Thyroid gland (tissue), 4 donors: ENCODE measurements at regions not wholly inside any gene's neighbourhood (a gene's known extent, or its start where the extent isn't known, plus 50 kb on each side); places are given as distances from the start of the nearest gene placed in this dataset.
A peak's percentile ranks its signal among the peaks of the same experiment; 100 is the strongest.

Experiments
- DNase-seq, 2 donors: peaks; one replicate each; pipeline ENCODE4 v3.0.0-alpha.2; 2019
- H3K27ac ChIP-seq, 3 donors: fragments of 200-600 bp; sonication (generic); 1 replicate in 2 of 3; 2 replicates in 1 of 3; pipeline ENCODE4 v1.5.1; 2016 to 2019; ENCODE audit warnings: mild to moderate bottlenecking in 1 of 3, moderate library complexity in 1 of 3
- H3K27me3 ChIP-seq: fragments of 200-600 bp; sonication (generic); one replicate; pipeline ENCODE4 v1.5.1; 2019
- H3K36me3 ChIP-seq, 2 donors: fragments of 200-600 bp; sonication (generic); one replicate each; pipeline ENCODE4 v1.5.1; 2016 to 2019
- H3K4me1 ChIP-seq, 2 donors: fragments of 200-600 bp; sonication (generic); one replicate each; pipeline ENCODE4 v1.5.1; 2017 to 2019
- H3K4me3 ChIP-seq, 3 donors: fragments of 200-600 bp; sonication (generic); replicated peaks in 1 of 3; 1 replicate in 2 of 3; 2 replicates in 1 of 3; pipeline ENCODE4 v1.5.1; 2016; ENCODE audit warnings: mild to moderate bottlenecking in 1 of 3
- H3K9me3 ChIP-seq: fragments of 200-600 bp; sonication (generic); one replicate; pipeline ENCODE4 v1.5.1; 2017
- POLR2A ChIP-seq, 2 donors: fragments of 450-650 bp; IDR thresholded peaks; one replicate each; pipeline ENCODE4 v1.6.1; 2017; ENCODE audit warnings: antibody characterized with exemption in 2 of 2, mild to moderate bottlenecking in 2 of 2, moderate library complexity in 1 of 2
- WGBS, 2 donors: methylation state at CpG; one replicate each; pipeline ENCODE4 v1.1.5; 2017; 5-methylcytosine and 5-hydroxymethylcytosine counted together
- intact Hi-C: fragments of 100-400 bp; cut with DNase I; formaldehyde crosslinking; loops from one replicate; pipeline ENCODE4 v1.15.1; 2023
- TF ChIP-seq, protein P1 (sequence below), 6 experiments: fragments of 200-600 bp in 3 of 6; fragments of 450-650 bp in 3 of 6; sonication (generic) in 3 of 6; IDR thresholded peaks; one replicate each; pipeline ENCODE4 v1.5.1; 2016 to 2019; ENCODE audit warnings: antibody characterized with exemption in 6 of 6, mild to moderate bottlenecking in 2 of 6, inconsistent platforms in 1 of 6, moderate library complexity in 1 of 6

DNA sequence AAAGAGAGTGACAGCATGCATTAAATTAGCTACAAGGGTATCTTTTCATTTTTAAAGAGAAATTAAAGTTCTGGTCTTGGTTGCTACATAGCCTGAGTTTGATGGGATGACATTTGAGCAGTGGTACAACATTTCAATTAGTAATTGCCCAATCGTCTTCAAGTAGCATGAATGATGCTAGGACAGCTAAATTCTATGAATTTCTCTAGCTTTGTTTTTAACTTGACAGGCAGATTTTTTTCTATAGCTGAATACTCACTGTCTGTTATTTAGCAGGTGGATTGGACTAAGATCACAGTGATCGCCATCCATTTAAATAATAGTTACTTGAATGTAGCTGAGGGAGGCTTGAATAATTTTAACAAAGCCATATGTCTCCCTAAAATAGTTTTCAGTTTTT is 162.2 kb downstream of the OXSM start:
- no peaks in the 10 kb centered on the region for H3K36me3 ChIP-seq
- no peak overlapping the region for H3K27ac ChIP-seq
- TF ChIP-seq POLR2A (IDR thresholded peaks at IDR 0.05) = no peak
- TF ChIP-seq, protein P1, sequence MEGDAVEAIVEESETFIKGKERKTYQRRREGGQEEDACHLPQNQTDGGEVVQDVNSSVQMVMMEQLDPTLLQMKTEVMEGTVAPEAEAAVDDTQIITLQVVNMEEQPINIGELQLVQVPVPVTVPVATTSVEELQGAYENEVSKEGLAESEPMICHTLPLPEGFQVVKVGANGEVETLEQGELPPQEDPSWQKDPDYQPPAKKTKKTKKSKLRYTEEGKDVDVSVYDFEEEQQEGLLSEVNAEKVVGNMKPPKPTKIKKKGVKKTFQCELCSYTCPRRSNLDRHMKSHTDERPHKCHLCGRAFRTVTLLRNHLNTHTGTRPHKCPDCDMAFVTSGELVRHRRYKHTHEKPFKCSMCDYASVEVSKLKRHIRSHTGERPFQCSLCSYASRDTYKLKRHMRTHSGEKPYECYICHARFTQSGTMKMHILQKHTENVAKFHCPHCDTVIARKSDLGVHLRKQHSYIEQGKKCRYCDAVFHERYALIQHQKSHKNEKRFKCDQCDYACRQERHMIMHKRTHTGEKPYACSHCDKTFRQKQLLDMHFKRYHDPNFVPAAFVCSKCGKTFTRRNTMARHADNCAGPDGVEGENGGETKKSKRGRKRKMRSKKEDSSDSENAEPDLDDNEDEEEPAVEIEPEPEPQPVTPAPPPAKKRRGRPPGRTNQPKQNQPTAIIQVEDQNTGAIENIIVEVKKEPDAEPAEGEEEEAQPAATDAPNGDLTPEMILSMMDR (IDR thresholded peaks at IDR 0.05) = no peak
- no peaks in the 10 kb centered on the region for H3K27me3 ChIP-seq
- no peak for DNase-seq
- H3K9me3 ChIP-seq = no peaks in the 10 kb centered on the region
- H3K4me1 ChIP-seq = no peaks in the 10 kb centered on the region
- intact Hi-C loops = no loop called here
- 81 to 84% methylated on average over 2 of the region's 2 CpGs for WGBS, 2 donors
- H3K4me3 ChIP-seq = no peak overlapping the region

DNA sequence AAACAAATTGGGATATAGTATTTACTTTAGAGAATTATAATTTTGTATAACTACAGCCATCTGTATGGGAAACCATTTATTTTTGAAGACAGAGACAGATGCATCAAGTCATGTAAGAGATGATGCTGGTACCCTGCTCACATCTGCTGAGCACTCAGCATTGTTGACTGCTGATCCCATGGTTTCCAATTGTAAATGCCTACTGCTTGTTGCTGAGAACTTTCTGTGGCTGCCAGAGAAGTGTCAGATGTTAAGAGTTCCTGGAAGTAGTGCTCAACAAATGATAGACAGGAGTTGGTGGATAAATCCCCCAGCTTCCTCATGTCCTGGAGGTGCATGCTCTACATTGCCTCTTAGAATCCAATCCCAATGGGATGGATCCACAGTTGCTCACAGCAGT is 167.1 kb downstream of the OXSM start:
- intact Hi-C loops = no loop called here

DNA sequence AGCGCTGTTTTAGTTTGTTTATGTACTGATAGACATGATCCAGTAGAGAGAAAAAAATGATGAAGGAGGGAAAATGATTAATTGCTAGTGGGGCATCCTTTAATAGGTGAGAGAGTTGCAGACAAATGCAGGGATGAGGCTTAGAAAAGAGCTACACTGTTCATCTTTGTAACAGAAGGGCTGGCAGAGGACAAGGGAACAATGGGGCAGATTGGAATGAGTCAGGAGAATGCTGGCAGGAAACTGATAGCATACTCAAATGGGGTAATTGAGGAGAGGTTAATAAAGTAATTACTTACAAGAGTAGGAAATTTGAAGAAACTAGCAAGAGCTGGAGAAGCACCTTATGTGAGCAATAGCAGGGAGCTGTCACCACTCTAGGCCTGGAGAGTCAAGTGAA is 170.9 kb downstream of the OXSM start:
- no peak for DNase-seq
- TF ChIP-seq, protein P1 (IDR thresholded peaks at IDR 0.05) = no peak
- TF ChIP-seq POLR2A (IDR thresholded peaks at IDR 0.05) = no peak
- intact Hi-C loops = no loop called here
- Histone ChIP-seq H3K27ac (no peak overlapping the region), H3K27me3 (no peaks in the 10 kb centered on the region), H3K36me3 (no peaks in the 10 kb centered on the region), H3K9me3 (no peaks in the 10 kb centered on the region), H3K4me3 (no peak overlapping the region), H3K4me1 (no peaks in the 10 kb centered on the region)
- WGBS, 2 donors = 92% methylated on average over 1 of the region's 1 CpG

More for the DNA sequence above, 167.1 kb downstream of the OXSM start:
- Histone ChIP-seq H3K36me3 (no peaks in the 10 kb centered on the region), H3K4me3 (no peak overlapping the region), H3K4me1 (no peaks in the 10 kb centered on the region), H3K9me3 (no peaks in the 10 kb centered on the region), H3K27me3 (no peaks in the 10 kb centered on the region), H3K27ac (no peak overlapping the region)
- TF ChIP-seq POLR2A (IDR thresholded peaks at IDR 0.05) = no peak
- TF ChIP-seq, protein P1 (IDR thresholded peaks at IDR 0.05) = no peak
- no peak for DNase-seq

DNA sequence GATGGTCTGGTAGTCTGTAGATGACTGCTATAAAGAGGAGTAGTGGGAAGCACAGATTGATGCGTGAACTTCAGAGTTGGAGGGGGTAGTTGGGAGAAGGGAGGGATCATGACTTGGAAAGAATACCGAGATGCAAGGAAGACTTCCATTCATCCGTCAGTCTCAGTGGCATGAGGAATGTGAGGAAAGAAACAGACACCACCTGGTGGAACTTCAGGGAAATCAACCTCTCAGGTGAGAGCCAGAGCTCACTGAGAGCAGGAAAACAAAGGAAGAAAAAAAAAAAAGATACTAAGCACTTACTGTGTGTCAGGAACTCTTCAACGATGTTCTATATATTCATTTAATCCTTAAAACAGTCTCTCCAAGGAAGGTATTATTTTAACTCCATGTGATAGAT is 172.4 kb downstream of the OXSM start:
- no peak overlapping the region for H3K4me3 ChIP-seq
- WGBS, 2 donors = 41 to 56% methylated on average over 4 of the region's 4 CpGs
- no peaks in the 10 kb centered on the region for H3K36me3 ChIP-seq
- no peaks in the 10 kb centered on the region for H3K27me3 ChIP-seq
- intact Hi-C loops = no loop called here
- no peaks in the 10 kb centered on the region for H3K4me1 ChIP-seq
- TF ChIP-seq, protein P1 (IDR thresholded peaks at IDR 0.05) = peak in 2 of 6 experiments; percentile 43 to 47
- no peak for TF ChIP-seq POLR2A (IDR thresholded peaks at IDR 0.05)
- H3K9me3 ChIP-seq = no peaks in the 10 kb centered on the region
- H3K27ac ChIP-seq = no peak overlapping the region
- peak in 1 of 2 donors; percentile 1 for DNase-seq

DNA sequence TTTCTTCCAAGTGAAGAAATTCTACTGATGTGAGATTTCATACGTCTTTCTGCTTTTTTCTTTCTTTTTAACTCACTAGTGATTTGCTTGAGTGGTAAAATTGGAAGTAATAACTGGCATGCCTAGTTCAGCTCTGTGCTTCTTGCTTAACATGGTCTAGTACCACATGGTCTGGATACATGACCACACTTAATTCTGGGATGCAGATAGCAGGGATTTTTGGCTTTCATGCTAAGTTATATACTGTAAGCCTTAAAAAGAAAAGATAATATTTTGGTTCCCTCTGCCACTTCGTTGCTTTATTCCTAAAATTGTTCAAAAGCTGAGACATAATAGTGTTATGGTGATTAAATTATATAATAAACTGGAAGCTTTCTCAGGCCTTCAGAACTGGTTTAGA is 174.3 kb downstream of the OXSM start:
- Histone ChIP-seq H3K4me3 (no peak overlapping the region), H3K4me1 (no peaks in the 10 kb centered on the region), H3K36me3 (no peaks in the 10 kb centered on the region), H3K27me3 (no peaks in the 10 kb centered on the region), H3K9me3 (no peaks in the 10 kb centered on the region), H3K27ac (no peak overlapping the region)
- DNase-seq = no peak
- 31 to 43% methylated on average over 2 of the region's 2 CpGs for WGBS, 2 donors
- no peak for TF ChIP-seq POLR2A (IDR thresholded peaks at IDR 0.05)
- TF ChIP-seq, protein P1 (IDR thresholded peaks at IDR 0.05) = no peak
- intact Hi-C loops = no loop called here
